Kidney epithelial cell (primary cell): ENCODE measurements at regions not wholly inside any gene's neighbourhood (a gene's known extent, or its start where the extent isn't known, plus 50 kb on each side); places are given as distances from the start of the nearest gene placed in this dataset.
"Not testable (repeated sequence)": the region's sequence is repeated elsewhere in the genome, so short reads cannot be mapped to it uniquely, and the experiment has no call there.

Experiments
- DNase-seq: peaks from one replicate; pipeline ENCODE4 v3.0.0-alpha.2; 2010; ENCODE audit warnings: low read depth
- H3K27me3 ChIP-seq: 2 replicates; pipeline ENCODE4 v1.6.0; 2011; ENCODE audit warnings: low read length; ENCODE audit not compliant: control insufficient read depth, insufficient read depth
- H3K36me3 ChIP-seq: 2 replicates; pipeline ENCODE4 v1.5.1; 2011; ENCODE audit warnings: low read length; ENCODE audit not compliant: control insufficient read depth, insufficient read depth
- H3K4me3 ChIP-seq: 2 replicates; pipeline ENCODE4 v1.5.1; 2011; ENCODE audit warnings: low read depth, mild to moderate bottlenecking, control low read depth, low read length
- TF ChIP-seq, protein P1 (sequence below): IDR thresholded peaks from 2 replicates; pipeline ENCODE4 v1.5.1; 2011; ENCODE audit warnings: mild to moderate bottlenecking, moderate library complexity, low read length, control low read depth, inconsistent platforms; ENCODE audit not compliant: insufficient read depth, poor library complexity, severe bottlenecking

DNA sequence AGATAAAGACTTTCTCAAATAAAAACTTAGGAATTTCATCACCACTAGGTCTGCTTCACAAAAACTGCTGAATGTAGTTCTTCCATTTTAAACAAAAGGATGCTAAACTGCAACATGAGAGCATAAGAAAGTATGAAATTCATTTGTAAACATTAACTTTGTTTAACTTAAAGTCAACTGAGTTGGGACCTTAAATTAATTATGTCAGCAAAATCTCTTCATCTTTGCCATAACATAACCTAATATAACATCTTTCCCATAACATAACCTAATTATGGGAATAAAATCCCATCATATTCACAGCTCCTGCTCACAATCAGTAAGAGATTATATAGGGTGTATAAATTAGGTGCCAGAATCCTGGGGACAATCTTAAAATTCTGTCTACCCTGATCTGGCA is 78.8 kb upstream of the PCSK5 start:
- H3K36me3 ChIP-seq = no peaks in the 10 kb centered on the region

GRCh38 chr9:75812141-75812540 is 78.3 kb upstream of the PCSK5 start:
- H3K4me3 ChIP-seq = no peak overlapping the region
- no peaks in the 10 kb centered on the region for H3K27me3 ChIP-seq
- DNase-seq = no peak
- no peaks in the 10 kb centered on the region for H3K36me3 ChIP-seq
- TF ChIP-seq, protein P1, sequence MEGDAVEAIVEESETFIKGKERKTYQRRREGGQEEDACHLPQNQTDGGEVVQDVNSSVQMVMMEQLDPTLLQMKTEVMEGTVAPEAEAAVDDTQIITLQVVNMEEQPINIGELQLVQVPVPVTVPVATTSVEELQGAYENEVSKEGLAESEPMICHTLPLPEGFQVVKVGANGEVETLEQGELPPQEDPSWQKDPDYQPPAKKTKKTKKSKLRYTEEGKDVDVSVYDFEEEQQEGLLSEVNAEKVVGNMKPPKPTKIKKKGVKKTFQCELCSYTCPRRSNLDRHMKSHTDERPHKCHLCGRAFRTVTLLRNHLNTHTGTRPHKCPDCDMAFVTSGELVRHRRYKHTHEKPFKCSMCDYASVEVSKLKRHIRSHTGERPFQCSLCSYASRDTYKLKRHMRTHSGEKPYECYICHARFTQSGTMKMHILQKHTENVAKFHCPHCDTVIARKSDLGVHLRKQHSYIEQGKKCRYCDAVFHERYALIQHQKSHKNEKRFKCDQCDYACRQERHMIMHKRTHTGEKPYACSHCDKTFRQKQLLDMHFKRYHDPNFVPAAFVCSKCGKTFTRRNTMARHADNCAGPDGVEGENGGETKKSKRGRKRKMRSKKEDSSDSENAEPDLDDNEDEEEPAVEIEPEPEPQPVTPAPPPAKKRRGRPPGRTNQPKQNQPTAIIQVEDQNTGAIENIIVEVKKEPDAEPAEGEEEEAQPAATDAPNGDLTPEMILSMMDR = no peak

More for the DNA sequence above, 78.8 kb upstream of the PCSK5 start:
- no peak for DNase-seq
- TF ChIP-seq, protein P1 = no peak
- Histone ChIP-seq H3K4me3 (no peak overlapping the region), H3K27me3 (no peaks in the 10 kb centered on the region)

- TF ChIP-seq, protein P1 = no peak
- Histone ChIP-seq H3K36me3 (no peaks in the 10 kb centered on the region), H3K27me3 (no peaks in the 10 kb centered on the region), H3K4me3 (no peak overlapping the region)
- DNase-seq = no peak
Measured at GRCh38 chr9:75814667-75815066, 75.8 kb upstream of the PCSK5 start.

- not testable (repeated sequence) for DNase-seq, H3K27me3 ChIP-seq, H3K36me3 ChIP-seq, H3K4me3 ChIP-seq
Measured at GRCh38 chr9:75820471-75821115, 69.9 kb upstream of the PCSK5 start.

GRCh38 chr9:75823151-75823550 is 67.3 kb upstream of the PCSK5 start:
- Histone ChIP-seq H3K4me3 (no peak overlapping the region), H3K36me3 (no peaks in the 10 kb centered on the region), H3K27me3 (no peaks in the 10 kb centered on the region)
- DNase-seq = no peak
- TF ChIP-seq, protein P1 = no peak

- no peaks in the 10 kb centered on the region for H3K27me3 ChIP-seq
- TF ChIP-seq, protein P1 = no peak
- H3K36me3 ChIP-seq = no peaks in the 10 kb centered on the region
- no peak for DNase-seq
- no peak overlapping the region for H3K4me3 ChIP-seq
Measured at GRCh38 chr9:75824816-75825568, 65.5 kb upstream of the PCSK5 start.
